CD4-positive, alpha-beta memory T cell (primary cell): ENCODE measurements at regions not wholly inside any gene's neighbourhood (a gene's known extent, or its start where the extent isn't known, plus 50 kb on each side); places are given as distances from the start of the nearest gene placed in this dataset.
A peak's percentile ranks its signal among the peaks of the same experiment; 100 is the strongest.

Experiments used
- CTCF ChIA-PET: fragments of 350-600 bp; sonication (Branson Sonifier 250); formaldehyde crosslinking; loops from one replicate; lab custom pipeline; 2021; ENCODE audit warnings: inconsistent platforms; ENCODE audit not compliant: partially characterized antibody; lab: Charles Lee
- POLR2A ChIA-PET: fragments of 350-600 bp; sonication (Branson Sonifier 250); formaldehyde crosslinking; loops from one replicate; lab custom pipeline; 2021; ENCODE audit not compliant: partially characterized antibody; lab: Charles Lee
- DNase-seq, 5 donors: peaks; one replicate each; pipeline versions ENCODE4 v3.0.0 to v3.0.0-alpha.2; 2020 to 2022; ENCODE audit warnings: mixed read lengths in 1 of 5
- H3K27ac ChIP-seq: one replicate; pipeline ENCODE4 v1.7.0; 2013; ENCODE audit warnings: low read depth, low read length
- H3K27me3 ChIP-seq: 2 replicates; pipeline ENCODE4 v1.7.0; 2013; ENCODE audit warnings: mild to moderate bottlenecking, low read length, moderate library complexity; ENCODE audit not compliant: insufficient read depth
- H3K36me3 ChIP-seq: 2 replicates; pipeline ENCODE4 v1.7.0; 2013; ENCODE audit warnings: mild to moderate bottlenecking, low read length, moderate library complexity; ENCODE audit not compliant: insufficient read depth
- H3K4me1 ChIP-seq: 2 replicates; pipeline ENCODE4 v1.7.0; 2013; ENCODE audit warnings: mild to moderate bottlenecking, low read length, moderate library complexity; ENCODE audit not compliant: insufficient read depth
- H3K4me3 ChIP-seq, 2 donors: one replicate each; pipeline ENCODE4 v1.7.0; 2013; ENCODE audit warnings: low read length in 2 of 2, mild to moderate bottlenecking in 1 of 2
- H3K9me3 ChIP-seq, 2 donors: one replicate each; pipeline ENCODE4 v1.7.0; 2013; ENCODE audit warnings: low read length in 2 of 2, control low read depth in 1 of 2; ENCODE audit not compliant: control insufficient read depth in 1 of 2
- H3K27ac Mint-ChIP-seq, 7 donors: one replicate each; pipeline ENCODE4 v1.8.0; 2020 to 2021; ENCODE audit warnings: mixed read lengths in 7 of 7, mild to moderate bottlenecking in 6 of 7, inconsistent platforms in 3 of 7, moderate library complexity in 3 of 7
- H3K27me3 Mint-ChIP-seq, 2 donors: one replicate each; pipeline ENCODE4 v1.8.0; 2020 to 2021; ENCODE audit warnings: mixed read lengths in 2 of 2
- H3K36me3 Mint-ChIP-seq, 2 donors: one replicate each; pipeline ENCODE4 v1.8.0; 2020 to 2021; ENCODE audit warnings: mixed read lengths in 2 of 2, inconsistent platforms in 1 of 2, mild to moderate bottlenecking in 1 of 2
- H3K4me1 Mint-ChIP-seq, 4 donors: one replicate each; pipeline ENCODE4 v1.8.0; 2020 to 2021; ENCODE audit warnings: mixed read lengths in 4 of 4, mild to moderate bottlenecking in 1 of 4
- H3K4me3 Mint-ChIP-seq, 8 donors: one replicate each; pipeline ENCODE4 v1.8.0; 2020 to 2021; ENCODE audit warnings: mixed read lengths in 8 of 8, mild to moderate bottlenecking in 7 of 8, moderate library complexity in 6 of 8, inconsistent platforms in 3 of 8
- H3K9me3 Mint-ChIP-seq, 8 donors: one replicate each; pipeline ENCODE4 v1.8.0; 2020 to 2021; ENCODE audit warnings: mixed read lengths in 8 of 8, mild to moderate bottlenecking in 5 of 8, inconsistent platforms in 3 of 8, moderate library complexity in 1 of 8
- intact Hi-C: fragments of 100-400 bp; cut with micrococcal nuclease; formaldehyde crosslinking; loops from one replicate; pipeline ENCODE4 v1.15.1; 2023

DNA sequence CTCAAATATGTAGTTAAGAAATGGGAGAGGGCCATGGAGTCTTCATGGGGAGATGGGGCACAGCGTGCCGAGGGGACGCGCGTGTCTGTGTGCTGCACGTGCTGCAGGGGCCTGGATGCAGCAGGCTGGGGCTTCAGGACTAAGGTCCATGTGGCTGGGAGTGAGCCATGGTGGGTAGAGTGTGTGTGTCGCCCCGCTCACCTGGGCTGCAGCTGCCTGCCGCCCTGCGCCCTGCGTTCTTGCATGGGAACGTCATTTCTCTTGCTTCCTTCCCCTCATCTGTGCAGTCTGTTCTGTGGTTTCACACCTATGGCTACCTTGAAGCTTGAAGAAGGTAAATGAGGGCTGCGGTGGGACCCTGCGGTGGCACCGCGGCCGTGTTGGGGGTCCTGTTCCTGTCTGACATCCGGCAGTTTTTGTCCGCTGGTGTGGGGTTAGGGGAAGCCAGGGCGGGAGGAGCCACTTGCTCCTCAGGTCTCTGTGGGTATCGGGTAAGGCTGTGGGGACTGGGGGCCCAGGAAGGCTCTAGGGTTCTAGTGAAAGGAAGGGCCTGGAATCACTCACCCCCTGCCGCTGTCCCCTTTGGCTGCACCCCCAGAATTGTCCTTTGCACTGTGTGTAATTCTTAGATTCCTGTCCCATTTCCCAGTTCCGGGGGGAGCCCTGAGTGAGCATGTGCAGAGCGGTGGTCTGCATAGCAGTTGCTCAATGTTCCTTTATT is 54.1 kb upstream of the HS6ST1 start:
- peak in 3 of 5 donors; percentile 11 to 31 (median 23) for DNase-seq
- no peak overlapping the region for H3K27ac ChIP-seq
- H3K36me3 Mint-ChIP-seq, result no peaks in the 10 kb centered on the region
- H3K27me3 Mint-ChIP-seq, result peaks cover 0 to 2% of the 10 kb centered on the region in 2 donors
- H3K27me3 ChIP-seq, result no peaks in the 10 kb centered on the region
- ChIA-PET POLR2A (no interaction called here), CTCF (no interaction called here)
- H3K27ac Mint-ChIP-seq, result peak overlapping the region in 1 of 7 donors; percentile 60
- H3K4me3 Mint-ChIP-seq, result peak overlapping the region in 3 of 8 donors; percentile 30 to 54 (median 41)
- no peaks in the 10 kb centered on the region for H3K9me3 ChIP-seq
- intact Hi-C loops, result no loop called here
- no peaks in the 10 kb centered on the region for H3K36me3 ChIP-seq
- H3K4me1 Mint-ChIP-seq, result peaks cover 0 to 18% (median 10%) of the 10 kb centered on the region in 4 donors
- no peak overlapping the region for H3K4me3 ChIP-seq
- H3K9me3 Mint-ChIP-seq, result no peaks in the 10 kb centered on the region
- peaks cover 11% of the 10 kb centered on the region for H3K4me1 ChIP-seq

DNA sequence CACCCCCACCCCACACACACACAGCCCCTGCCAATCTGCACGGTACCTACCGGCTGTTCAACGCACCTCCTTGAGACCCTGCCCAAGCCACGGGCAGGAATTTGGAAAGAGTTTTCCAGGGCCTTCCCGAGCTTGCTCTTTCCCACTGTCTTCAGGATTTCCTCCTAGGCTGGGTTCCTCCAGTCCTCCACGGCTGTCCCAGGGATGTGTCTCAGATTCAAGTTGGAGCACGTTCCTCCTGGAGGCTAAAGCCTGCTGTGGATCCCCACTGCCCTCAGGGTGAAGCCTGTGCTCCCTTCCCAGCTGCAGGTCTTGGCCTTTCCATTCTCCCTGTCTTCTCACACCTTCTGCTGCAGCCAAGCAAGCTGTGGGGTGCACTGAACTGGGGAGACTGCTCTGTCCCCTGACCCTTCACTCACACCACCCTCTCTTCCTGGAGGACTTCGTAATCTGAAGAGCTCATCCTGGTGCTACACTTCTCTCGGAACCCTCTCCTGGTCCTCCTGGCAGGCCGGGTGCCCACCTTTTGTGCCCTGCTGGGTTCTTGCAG is 54.9 kb upstream of the HS6ST1 start:
- Histone ChIP-seq H3K4me3 (no peak overlapping the region), H3K27me3 (no peaks in the 10 kb centered on the region), H3K9me3 (no peaks in the 10 kb centered on the region), H3K27ac (no peak overlapping the region), H3K4me1 (peaks cover 11% of the 10 kb centered on the region), H3K36me3 (no peaks in the 10 kb centered on the region)
- POLR2A ChIA-PET, result no interaction called here
- DNase-seq, result no peak
- Mint-ChIP-seq H3K9me3 (no peaks in the 10 kb centered on the region), H3K36me3 (no peaks in the 10 kb centered on the region), H3K4me1 (peaks cover 0 to 18% (median 10%) of the 10 kb centered on the region in 4 donors), H3K27me3 (peaks cover 0 to 2% of the 10 kb centered on the region in 2 donors), H3K4me3 (peak overlapping the region in 1 of 8 donors; percentile 44), H3K27ac (peak overlapping the region in 1 of 7 donors; percentile 41)
- intact Hi-C loops, result no loop called here
- CTCF ChIA-PET, result no interaction called here

DNA sequence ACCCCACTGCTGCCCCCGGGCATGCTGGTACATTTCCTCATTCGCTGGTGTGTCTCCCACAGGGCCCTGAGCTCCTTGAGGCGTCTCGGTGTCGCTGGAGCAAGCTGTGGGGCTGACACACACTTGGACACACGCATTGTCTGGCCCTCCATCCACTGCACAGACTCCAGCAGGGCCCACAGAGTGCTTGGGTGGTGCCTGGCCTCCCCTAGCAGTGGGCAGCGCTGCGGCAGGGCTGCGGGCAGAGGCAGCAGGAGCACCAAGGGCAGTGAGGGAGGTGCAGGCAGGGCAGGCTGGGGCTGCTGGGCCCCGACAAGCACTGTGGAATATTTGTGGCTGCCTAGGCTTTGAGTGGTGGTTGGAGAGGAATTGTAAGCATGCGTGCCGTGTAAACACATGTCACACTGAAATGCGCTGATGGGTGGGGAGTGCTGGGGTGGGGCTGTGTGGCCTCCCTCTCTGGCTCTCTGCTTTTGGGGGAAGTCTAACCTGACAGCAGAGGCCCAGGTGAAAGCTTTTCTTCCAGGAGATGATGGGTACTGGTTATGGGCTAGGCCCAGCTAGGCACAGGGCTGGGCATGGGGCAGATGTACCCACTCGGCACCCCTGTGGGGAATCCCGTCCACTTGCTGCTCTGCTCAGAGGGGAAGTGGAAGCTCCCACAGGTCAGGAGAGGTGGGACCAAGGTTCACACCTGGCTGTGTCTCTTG is 55.5 kb upstream of the HS6ST1 start:
- Mint-ChIP-seq H3K4me1 (peaks cover 0 to 15% (median 10%) of the 10 kb centered on the region in 4 donors), H3K27me3 (peaks cover 0 to 2% of the 10 kb centered on the region in 2 donors), H3K36me3 (no peaks in the 10 kb centered on the region), H3K4me3 (no peak overlapping the region), H3K9me3 (no peaks in the 10 kb centered on the region), H3K27ac (peak overlapping the region in 1 of 7 donors; percentile 41)
- Histone ChIP-seq H3K4me1 (peaks cover 11% of the 10 kb centered on the region), H3K9me3 (no peaks in the 10 kb centered on the region), H3K4me3 (no peak overlapping the region), H3K27ac (no peak overlapping the region), H3K36me3 (no peaks in the 10 kb centered on the region), H3K27me3 (no peaks in the 10 kb centered on the region)
- CTCF ChIA-PET, result no interaction called here
- POLR2A ChIA-PET, result no interaction called here
- intact Hi-C loops, result no loop called here
- no peak for DNase-seq

DNA sequence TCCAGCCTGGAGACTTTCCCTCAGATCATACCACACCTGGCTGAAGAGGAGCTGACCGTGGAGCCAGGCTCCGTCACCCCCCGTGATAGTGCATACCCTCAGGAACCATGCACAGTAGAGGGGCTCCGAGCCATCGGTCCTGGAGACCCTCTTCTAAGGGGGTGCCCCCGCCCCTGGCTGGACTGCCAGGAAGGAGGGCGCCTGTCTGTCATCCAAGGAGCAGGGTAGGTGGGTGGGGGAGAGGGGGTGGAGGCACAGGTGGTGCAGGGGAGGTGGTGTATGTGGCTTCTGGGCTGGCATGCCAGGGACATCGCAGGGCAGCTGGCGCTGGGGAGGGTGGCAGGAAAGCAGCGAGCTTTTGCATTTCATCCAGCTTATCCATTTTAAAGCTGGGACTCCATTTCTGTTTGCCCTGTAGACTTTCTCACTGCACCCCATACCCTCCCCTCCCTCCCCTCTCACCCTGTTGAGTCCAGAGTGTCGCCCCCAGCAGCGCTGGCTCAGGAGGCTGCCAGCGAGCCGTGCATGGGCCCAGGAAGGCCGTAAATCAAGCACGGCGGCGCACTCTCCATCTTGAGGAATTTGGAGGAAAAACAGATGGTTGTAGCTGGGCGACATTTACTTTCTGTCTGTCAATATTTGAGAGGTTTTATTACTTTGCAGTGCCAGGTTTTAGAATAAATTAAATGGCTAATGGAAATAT is 56.2 kb upstream of the HS6ST1 start:
- no peaks in the 10 kb centered on the region for H3K27me3 ChIP-seq
- no peak overlapping the region for H3K4me3 Mint-ChIP-seq
- ChIA-PET CTCF (no interaction called here), POLR2A (no interaction called here)
- intact Hi-C loops, result no loop called here
- H3K4me3 ChIP-seq, result no peak overlapping the region
- no peaks in the 10 kb centered on the region for H3K36me3 ChIP-seq
- no peak overlapping the region for H3K27ac Mint-ChIP-seq
- no peak overlapping the region for H3K27ac ChIP-seq
- H3K4me1 ChIP-seq, result peaks cover 11% of the 10 kb centered on the region
- no peaks in the 10 kb centered on the region for H3K36me3 Mint-ChIP-seq
- H3K9me3 ChIP-seq, result no peaks in the 10 kb centered on the region
- no peaks in the 10 kb centered on the region for H3K9me3 Mint-ChIP-seq
- no peak for DNase-seq
- peaks cover 0 to 2% of the 10 kb centered on the region in 2 donors for H3K27me3 Mint-ChIP-seq
- H3K4me1 Mint-ChIP-seq, result peaks cover 0 to 12% (median 10%) of the 10 kb centered on the region in 4 donors

DNA sequence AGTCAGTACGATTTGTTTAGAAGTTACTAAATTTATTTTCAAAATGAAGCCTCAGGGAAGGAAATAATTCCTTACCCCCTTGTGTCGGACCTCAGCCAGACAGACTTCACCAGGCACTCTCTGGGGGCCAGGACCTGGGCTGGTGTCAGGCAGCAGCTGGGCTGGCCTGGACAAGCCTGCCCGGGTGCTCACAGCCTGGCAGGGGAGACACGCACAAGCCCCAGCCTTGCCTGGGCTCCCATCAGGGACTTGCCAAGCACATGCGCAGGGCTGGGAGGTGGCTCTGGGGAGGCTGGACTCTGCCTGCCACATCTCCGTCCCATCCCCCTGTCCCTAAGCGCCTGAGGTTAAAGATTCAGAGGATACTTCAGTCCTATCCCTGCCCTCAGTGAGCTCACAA is 56.8 kb upstream of the HS6ST1 start:
- Histone ChIP-seq H3K27ac (no peak overlapping the region), H3K9me3 (no peaks in the 10 kb centered on the region), H3K27me3 (no peaks in the 10 kb centered on the region), H3K36me3 (no peaks in the 10 kb centered on the region), H3K4me1 (peaks cover 11% of the 10 kb centered on the region), H3K4me3 (no peak overlapping the region)
- ChIA-PET POLR2A (no interaction called here), CTCF (no interaction called here)
- Mint-ChIP-seq H3K27me3 (peaks cover 0 to 2% of the 10 kb centered on the region in 2 donors), H3K9me3 (no peaks in the 10 kb centered on the region), H3K4me1 (peaks cover 0 to 11% (median 10%) of the 10 kb centered on the region in 4 donors), H3K27ac (no peak overlapping the region), H3K36me3 (no peaks in the 10 kb centered on the region), H3K4me3 (no peak overlapping the region)
- no peak for DNase-seq
- intact Hi-C loops, result no loop called here

DNA sequence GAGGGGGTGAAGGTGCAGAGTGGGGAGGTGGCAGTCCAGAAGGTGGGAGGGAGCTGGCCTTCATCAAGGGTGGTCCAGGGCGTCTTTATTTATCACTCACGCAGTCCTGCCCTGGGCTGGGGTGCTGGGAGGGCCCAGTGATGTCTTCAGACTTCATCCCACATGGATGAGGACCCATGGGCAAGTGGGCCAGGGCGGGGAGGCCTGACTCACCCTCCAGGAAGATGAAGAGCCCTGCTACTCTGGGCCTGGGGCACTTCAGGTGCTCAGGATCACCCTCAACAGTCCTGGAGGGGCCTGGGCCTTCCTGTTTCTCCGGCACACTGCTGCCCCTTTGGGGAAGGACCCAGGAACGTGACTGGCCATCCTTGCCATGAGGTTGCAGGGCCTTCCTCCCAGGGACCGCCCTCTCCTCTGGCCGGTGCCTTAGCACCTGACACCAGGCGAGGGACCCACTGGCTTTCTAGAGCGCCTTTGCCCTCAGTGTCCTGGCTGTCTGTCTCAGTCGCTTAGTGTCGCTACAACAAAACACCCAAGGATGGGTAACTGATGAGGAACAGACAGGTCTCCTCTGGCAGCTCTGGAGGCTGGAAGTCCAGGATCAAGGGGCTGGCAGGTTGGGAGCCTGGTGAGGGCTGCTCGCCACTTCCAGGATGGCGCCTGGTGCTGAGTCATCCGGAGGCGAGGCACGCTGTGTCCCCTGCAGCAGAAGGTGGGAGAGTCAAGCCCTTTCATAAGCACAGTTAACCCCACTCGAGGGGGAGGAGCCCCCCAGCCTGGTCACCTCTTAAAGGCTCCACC is 57.8 kb upstream of the HS6ST1 start:
- H3K36me3 ChIP-seq, result no peaks in the 10 kb centered on the region
- H3K4me3 ChIP-seq, result no peak overlapping the region
- DNase-seq, result no peak
- Mint-ChIP-seq H3K4me3 (no peak overlapping the region), H3K4me1 (peaks cover 0 to 11% (median 10%) of the 10 kb centered on the region in 4 donors), H3K27me3 (peaks cover 0 to 2% of the 10 kb centered on the region in 2 donors), H3K27ac (no peak overlapping the region), H3K36me3 (no peaks in the 10 kb centered on the region), H3K9me3 (no peaks in the 10 kb centered on the region)
- peaks cover 11% of the 10 kb centered on the region for H3K4me1 ChIP-seq
- ChIA-PET POLR2A (no interaction called here), CTCF (no interaction called here)
- no peaks in the 10 kb centered on the region for H3K27me3 ChIP-seq
- intact Hi-C loops, result no loop called here
- no peak overlapping the region for H3K27ac ChIP-seq
- H3K9me3 ChIP-seq, result no peaks in the 10 kb centered on the region
